Lower leg skin (tissue), 3 donors: ENCODE measurements at regions not wholly inside any gene's neighbourhood (a gene's known extent, or its start where the extent isn't known, plus 50 kb on each side); places are given as distances from the start of the nearest gene placed in this dataset.

Experiments used
- CTCF ChIP-seq, 3 donors: fragments of 450-650 bp; IDR thresholded peaks; one replicate each; pipeline ENCODE4 v1.5.1; 2016; ENCODE audit warnings: antibody characterized with exemption in 3 of 3, mild to moderate bottlenecking in 3 of 3, moderate library complexity in 2 of 3
- POLR2A ChIP-seq, 2 donors: fragments of 450-650 bp; IDR thresholded peaks; one replicate each; pipeline ENCODE4 v1.6.1; 2016 to 2017; ENCODE audit warnings: antibody characterized with exemption in 2 of 2, mild to moderate bottlenecking in 1 of 2, moderate library complexity in 1 of 2

- TF ChIP-seq CTCF (IDR thresholded peaks at IDR 0.05) = no peak
- no peak for TF ChIP-seq POLR2A (IDR thresholded peaks at IDR 0.05)
Observed at GRCh38 chr10:109593682-109594081, 329.6 kb downstream of the XPNPEP1 start.
